Right cardiac atrium (tissue), 5 donors: ENCODE measurements at regions not wholly inside any gene's neighbourhood (a gene's known extent, or its start where the extent isn't known, plus 50 kb on each side); places are given as distances from the start of the nearest gene placed in this dataset.
"Not testable (repeated sequence)": the region's sequence is repeated elsewhere in the genome, so short reads cannot be mapped to it uniquely, and the experiment has no call there.

Experiments used
- ATAC-seq, 2 donors: fragments of 200-7000 bp; cut with Tn5 transposase; one replicate each; pipeline versions ENCODE4 v1.8.0 to v1.9.1; 2020; ENCODE audit warnings: moderate library complexity in 2 of 2, mild to moderate bottlenecking in 1 of 2
- DNase-seq, 3 donors: peaks; one replicate each; pipeline ENCODE4 v3.0.0-alpha.2; 2020
- H3K27ac ChIP-seq: one replicate; pipeline ENCODE4 v1.5.1; 2013; ENCODE audit warnings: mild to moderate bottlenecking, low read length, control low read depth, moderate library complexity
- H3K27me3 ChIP-seq: one replicate; pipeline ENCODE4 v1.6.1; 2013; ENCODE audit not compliant: control insufficient read depth, insufficient read depth
- H3K4me1 ChIP-seq: one replicate; pipeline ENCODE4 v1.6.1; 2013; ENCODE audit warnings: low read length; ENCODE audit not compliant: control insufficient read depth, insufficient read depth
- H3K4me3 ChIP-seq: one replicate; pipeline ENCODE4 v1.5.1; 2013; ENCODE audit warnings: low read length, control low read depth
- H3K9me3 ChIP-seq: one replicate; pipeline ENCODE4 v1.6.1; 2013; ENCODE audit warnings: low read length; ENCODE audit not compliant: control insufficient read depth
- WGBS: extraction: QIAGEN DNeasy Blood & Tissue Kit; methylation state at CpG from one replicate; pipeline ENCODE4 v1.1.7; 2013; 5-methylcytosine and 5-hydroxymethylcytosine counted together
- intact Hi-C, 4 donors: fragments of 100-400 bp; cut with DNase I; formaldehyde crosslinking; loops; one replicate each; pipeline versions ENCODE4 v1.11.0 to v1.14.0; 2022 to 2023
- donor health status: healthy with polysubstance abuse.
- donor health status: DM: no; HTN: yes; CAD: no.
- donor health status: DM: no; HTN: no; CAD: no.
- donor health status: DM: no; HTN: yes; CAD: no; lungs with severe emphysema.
- donor health status: DM: yes; HTN: yes; CAD: no.

DNA sequence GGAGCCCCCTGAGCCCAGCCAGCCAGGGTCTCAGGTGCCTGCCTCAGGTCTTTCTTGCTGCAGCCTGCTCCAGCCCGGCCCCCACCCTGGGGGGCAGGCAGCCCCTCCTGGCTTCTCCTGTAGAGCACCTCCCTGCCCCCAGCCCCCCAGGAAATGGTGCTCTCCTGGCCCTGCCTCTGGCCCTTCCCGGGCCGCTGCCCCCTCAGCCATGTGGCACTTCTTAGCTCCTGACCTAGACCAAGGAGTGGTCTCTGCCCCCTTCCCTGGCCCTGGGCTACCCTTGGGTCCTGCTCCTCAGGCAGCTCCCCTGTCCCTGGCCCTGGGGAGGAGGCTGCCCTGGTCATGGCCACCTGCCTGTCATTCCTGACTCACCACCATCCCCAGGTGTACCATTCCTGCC is 82.0 kb upstream of the ANKRD28 start:
- H3K9me3 ChIP-seq, H3K4me3 ChIP-seq, DNase-seq, intact Hi-C loops, H3K4me1 ChIP-seq, H3K27ac ChIP-seq, H3K27me3 ChIP-seq, ATAC-seq: not testable (repeated sequence)
- WGBS, result 86% methylated on average over 3 of the region's 3 CpGs

DNA sequence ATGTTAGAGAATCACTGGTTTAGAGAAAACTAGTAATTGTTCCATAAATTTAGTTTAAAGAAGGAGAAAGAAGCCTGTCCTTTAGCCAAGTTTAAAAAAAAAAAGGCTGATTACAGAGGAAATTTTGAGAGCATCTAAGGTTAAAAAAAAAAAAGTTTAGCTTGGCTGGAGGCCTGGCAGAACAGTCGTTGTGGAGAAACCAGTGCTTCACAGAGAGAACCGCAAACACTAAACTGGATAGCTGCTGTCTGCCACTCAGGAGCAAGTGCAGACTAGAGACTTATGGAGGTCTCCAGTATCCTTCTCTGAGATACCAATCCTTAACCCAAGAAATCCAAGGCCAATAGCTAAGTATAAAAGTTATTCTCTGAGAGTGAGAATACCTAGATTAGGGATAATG is 84.8 kb upstream of the ANKRD28 start:
- Histone ChIP-seq H3K27ac (no peak overlapping the region), H3K4me1 (no peaks in the 10 kb centered on the region), H3K4me3 (no peak overlapping the region), H3K27me3 (no peaks in the 10 kb centered on the region), H3K9me3 (no peaks in the 10 kb centered on the region)
- ATAC-seq (no peak), DNase-seq (no peak)
- intact Hi-C loops, result no loop called here
- 36% methylated on average over 2 of the region's 2 CpGs for WGBS

DNA sequence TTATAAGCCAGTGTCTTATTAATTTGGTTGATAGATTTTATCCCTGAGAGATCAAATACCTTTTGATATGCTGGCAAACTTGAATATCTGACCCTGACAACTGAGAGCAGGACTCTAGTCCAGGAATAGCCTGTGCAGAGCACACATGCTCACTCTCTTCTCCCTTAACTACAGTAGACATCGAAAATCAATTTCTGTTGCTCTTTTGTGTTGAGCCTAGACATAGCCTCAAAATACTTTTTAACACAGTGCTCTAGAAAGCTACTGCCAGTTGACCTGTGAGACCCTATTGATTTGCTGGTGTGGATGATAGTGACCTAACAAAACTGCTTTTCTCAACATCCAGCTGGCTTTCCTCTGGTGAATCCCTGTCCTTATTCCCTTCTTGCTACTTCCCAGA is 86.4 kb upstream of the ANKRD28 start:
- Histone ChIP-seq H3K27ac (no peak overlapping the region), H3K27me3 (no peaks in the 10 kb centered on the region), H3K4me3 (no peak overlapping the region), H3K9me3 (no peaks in the 10 kb centered on the region), H3K4me1 (no peaks in the 10 kb centered on the region)
- ATAC-seq (no peak), DNase-seq (no peak)
- WGBS, result 83% methylated on average over 1 of the region's 1 CpG
- intact Hi-C loops, result no loop called here

DNA sequence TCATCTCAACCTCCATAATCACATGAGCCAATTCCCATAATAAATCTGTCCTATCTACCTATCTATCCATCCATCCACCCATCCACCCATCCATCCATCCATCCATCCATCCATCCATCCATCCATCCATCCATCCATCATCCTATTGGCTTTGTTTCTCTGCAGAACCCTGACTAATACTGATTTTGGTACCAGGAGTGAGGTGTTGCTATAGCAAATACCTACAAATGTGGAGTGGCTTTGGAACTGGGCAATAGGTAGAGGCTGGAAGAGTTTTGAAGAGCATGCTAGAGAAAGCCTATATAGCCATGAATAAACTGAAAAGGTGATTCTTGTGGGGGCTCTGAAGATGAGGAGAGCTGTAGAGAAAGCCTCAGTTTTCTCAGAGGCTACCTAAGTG is 88.7 kb upstream of the ANKRD28 start:
- Histone ChIP-seq H3K27me3 (no peaks in the 10 kb centered on the region), H3K4me1 (no peaks in the 10 kb centered on the region), H3K27ac (no peak overlapping the region), H3K9me3 (no peaks in the 10 kb centered on the region), H3K4me3 (no peak overlapping the region)
- no peak for ATAC-seq
- intact Hi-C loops, result no loop called here
- no peak for DNase-seq

DNA sequence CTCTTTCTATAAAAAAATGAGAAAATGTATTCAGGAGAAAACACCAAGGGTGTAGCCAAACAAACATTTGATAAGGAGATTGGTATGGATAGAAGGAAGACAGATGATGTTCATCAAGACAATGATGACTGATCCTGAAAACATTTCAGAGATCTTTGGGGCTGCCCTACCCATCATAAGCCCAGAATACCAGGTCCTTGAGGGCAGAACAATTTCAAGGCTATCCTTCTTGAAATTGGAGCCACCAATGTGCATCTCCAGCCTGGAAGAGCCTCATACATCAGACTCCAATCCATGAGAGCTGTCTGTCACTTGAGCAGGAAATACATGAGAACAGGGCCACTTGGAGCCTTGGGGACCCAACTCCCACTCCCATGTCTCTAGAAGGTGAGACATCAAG is 89.5 kb upstream of the ANKRD28 start:
- ATAC-seq (no peak), DNase-seq (no peak)
- intact Hi-C loops, result no loop called here
- no peaks in the 10 kb centered on the region for H3K4me1 ChIP-seq
- H3K27ac ChIP-seq, result no peak overlapping the region
- H3K27me3 ChIP-seq, result no peaks in the 10 kb centered on the region
- H3K4me3 ChIP-seq, result no peak overlapping the region
- H3K9me3 ChIP-seq, result no peaks in the 10 kb centered on the region

DNA sequence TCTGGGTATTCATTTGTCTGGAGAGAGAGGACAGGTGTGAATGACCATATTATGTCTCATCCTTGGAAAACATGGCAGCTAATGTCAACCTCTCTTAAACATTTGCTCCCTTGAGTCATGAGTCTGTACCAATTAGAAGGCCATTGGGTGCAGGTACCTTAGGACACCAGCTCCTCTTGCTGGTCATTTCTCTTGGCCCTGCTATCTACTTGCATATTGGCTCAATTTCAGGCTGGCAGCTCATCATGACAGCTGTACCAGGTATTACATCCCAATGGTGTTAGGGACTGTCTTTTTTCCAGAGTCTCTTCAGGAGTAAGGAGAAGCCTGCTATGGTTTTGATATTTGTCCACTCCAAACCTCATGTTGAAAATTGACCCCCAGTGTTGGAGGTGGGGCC is 92.2 kb upstream of the ANKRD28 start:
- intact Hi-C loops, result no loop called here
- ATAC-seq, result no peak
- Histone ChIP-seq H3K27me3 (no peaks in the 10 kb centered on the region), H3K4me1 (no peaks in the 10 kb centered on the region), H3K4me3 (no peak overlapping the region), H3K9me3 (no peaks in the 10 kb centered on the region), H3K27ac (no peak overlapping the region)
- DNase-seq, result no peak

DNA sequence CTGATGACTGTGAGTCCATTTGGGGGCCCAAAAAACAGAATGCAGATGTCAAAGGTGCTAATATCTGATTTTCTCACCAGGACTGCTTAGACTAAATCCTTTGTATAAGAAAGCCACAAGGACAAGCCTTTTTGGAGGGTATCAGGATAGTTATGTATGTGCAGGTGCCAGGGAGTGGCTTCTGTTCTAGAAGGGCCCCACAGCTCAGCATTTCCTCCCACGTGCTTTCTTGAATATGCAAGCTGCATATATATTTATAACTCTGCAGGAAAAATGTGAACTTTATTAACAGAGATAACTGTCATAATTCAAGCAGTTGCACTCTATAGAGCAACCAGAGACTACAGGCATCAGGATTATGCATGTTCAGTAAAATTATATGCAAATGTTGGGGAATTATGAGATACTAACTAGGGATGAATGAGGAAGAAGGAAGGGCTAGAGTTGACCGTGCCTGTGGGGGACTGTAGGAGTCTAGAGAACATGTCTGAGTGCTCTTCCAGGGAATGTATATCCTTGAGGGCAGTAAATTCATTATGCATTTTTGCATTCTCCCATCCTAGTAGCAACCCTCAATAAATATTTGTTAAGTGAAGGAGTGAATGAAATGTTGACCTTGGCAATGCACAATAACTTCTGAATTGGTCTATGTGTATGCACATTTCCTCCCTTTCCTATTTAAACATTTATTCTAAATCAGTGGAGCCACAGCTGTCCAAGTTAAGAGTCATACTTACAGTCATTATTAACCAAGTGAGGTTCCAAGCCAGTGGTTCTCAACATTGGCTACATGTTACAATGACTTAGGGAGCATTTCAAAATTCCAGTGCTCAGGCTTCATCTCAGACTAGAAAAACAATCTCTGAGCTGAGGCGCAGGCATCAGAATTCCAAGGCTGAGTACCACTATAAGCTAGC is 94.8 kb upstream of the ANKRD28 start:
- Histone ChIP-seq H3K27ac (no peak overlapping the region), H3K27me3 (no peaks in the 10 kb centered on the region), H3K9me3 (no peaks in the 10 kb centered on the region), H3K4me1 (no peaks in the 10 kb centered on the region), H3K4me3 (no peak overlapping the region)
- ATAC-seq (no peak), DNase-seq (no peak)
- intact Hi-C loops, result no loop called here
- 74% methylated on average over 3 of the region's 3 CpGs for WGBS

DNA sequence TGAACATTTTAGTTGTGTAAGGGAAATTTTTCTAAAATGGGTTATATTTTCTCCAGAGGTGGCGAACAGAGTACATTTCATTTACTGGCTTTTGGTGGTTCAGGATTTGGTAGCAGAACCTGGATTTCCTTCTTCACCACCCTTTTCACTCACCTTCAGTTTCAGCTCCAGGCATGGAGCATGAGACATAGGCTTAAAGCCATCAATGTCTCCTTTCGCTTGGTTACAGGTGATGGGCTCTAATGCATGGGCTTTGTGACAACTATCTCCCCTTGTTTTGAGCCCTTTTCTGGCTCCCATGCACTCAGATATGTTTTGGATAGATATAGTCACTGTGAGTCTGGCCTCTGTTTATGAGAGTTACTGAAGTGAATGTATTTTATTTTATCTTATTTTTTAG is 96.6 kb upstream of the ANKRD28 start:
- Histone ChIP-seq H3K4me3 (no peak overlapping the region), H3K4me1 (no peaks in the 10 kb centered on the region), H3K27me3 (no peaks in the 10 kb centered on the region), H3K9me3 (no peaks in the 10 kb centered on the region), H3K27ac (no peak overlapping the region)
- ATAC-seq, result no peak
- no peak for DNase-seq
- WGBS, result 94% methylated on average over 2 of the region's 2 CpGs
- intact Hi-C loops, result no loop called here

DNA sequence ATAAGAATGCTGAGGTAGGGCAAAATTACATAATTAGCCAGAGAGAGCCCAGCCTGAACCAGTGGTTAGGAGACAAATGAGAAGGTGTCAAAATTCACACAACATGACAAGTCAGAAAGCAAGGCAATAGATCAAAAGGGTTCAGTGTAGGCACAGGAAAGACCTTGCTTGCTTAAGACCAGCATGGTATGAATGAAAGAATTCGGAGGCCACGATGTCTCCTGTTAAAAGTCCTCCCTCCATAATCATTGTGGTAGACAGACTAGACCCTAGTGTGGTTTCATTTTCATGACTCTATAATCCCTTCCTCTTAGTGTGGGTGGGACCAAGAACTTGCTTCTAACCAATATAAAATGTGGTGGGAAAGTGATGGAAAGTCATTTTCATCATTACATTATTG is 98.7 kb upstream of the ANKRD28 start:
- ATAC-seq, result no peak
- 81% methylated on average over 2 of the region's 2 CpGs for WGBS

DNA sequence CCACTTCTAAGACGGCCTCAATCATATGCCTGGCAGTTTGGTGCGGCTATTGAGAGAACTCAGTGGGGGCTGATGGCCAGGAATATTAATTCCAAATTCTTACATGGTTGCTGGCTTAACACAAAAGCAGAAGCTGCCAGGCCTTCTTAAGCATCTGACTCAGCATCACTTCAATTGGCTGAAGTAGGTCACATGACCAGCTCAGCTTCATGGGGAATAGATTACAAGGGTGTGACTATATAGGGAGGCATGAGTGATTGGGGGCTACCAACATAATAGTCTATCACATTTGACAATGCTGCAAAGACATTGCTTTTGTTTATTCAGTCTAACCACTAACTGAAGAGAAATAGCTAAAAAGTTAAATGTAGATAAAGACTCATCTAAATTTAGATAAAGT is 101.6 kb upstream of the ANKRD28 start:
- 86% methylated on average over 2 of the region's 2 CpGs for WGBS
- intact Hi-C loops, result no loop called here
- DNase-seq, result no peak
- Histone ChIP-seq H3K27ac (no peak overlapping the region), H3K27me3 (no peaks in the 10 kb centered on the region), H3K4me1 (peaks cover 7% of the 10 kb centered on the region), H3K9me3 (no peaks in the 10 kb centered on the region), H3K4me3 (no peak overlapping the region)
- no peak for ATAC-seq

More for the DNA sequence above, 98.7 kb upstream of the ANKRD28 start:
- no peak for DNase-seq
- intact Hi-C loops, result no loop called here
- Histone ChIP-seq H3K27ac (no peak overlapping the region), H3K9me3 (no peaks in the 10 kb centered on the region), H3K4me3 (no peak overlapping the region), H3K27me3 (no peaks in the 10 kb centered on the region), H3K4me1 (no peaks in the 10 kb centered on the region)

DNA sequence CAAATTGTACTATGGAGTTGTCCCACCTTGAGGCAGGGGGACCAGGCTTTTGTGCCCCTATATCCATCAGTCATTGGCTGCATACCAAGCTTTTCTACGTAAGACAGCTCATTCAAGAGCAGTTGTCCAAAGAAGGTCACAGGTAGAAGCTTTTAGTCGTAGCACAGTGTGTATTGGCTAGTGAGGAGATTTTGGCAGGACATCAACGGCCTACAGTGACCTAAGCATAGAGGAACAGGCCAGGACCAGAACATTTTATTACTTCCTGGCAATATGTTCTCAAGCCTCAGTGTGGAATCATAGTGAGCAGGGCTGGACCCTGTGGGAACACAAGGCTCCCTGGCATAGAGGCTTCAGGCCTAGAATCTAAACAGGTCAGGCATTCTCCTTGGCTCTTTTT is 105.4 kb upstream of the ANKRD28 start:
- DNase-seq (peak in 2 of 3 donors; percentile 27 to 61), ATAC-seq (peak; percentile 85 to 93)
- no peak overlapping the region for H3K27ac ChIP-seq
- no peak overlapping the region for H3K4me3 ChIP-seq
- no peaks in the 10 kb centered on the region for H3K27me3 ChIP-seq
- intact Hi-C loops, result no loop called here
- WGBS, result 33% methylated on average over 3 of the region's 3 CpGs
- H3K9me3 ChIP-seq, result no peaks in the 10 kb centered on the region
- peaks cover 7% of the 10 kb centered on the region for H3K4me1 ChIP-seq
